HEK293 (cell line): ENCODE measurements at regions not wholly inside any gene's neighbourhood (a gene's known extent, or its start where the extent isn't known, plus 50 kb on each side); places are given as distances from the start of the nearest gene placed in this dataset.

Experiments used
- CTCF ChIA-PET: fragments of 350-600 bp; formaldehyde crosslinking; extraction: SDS; loops from one replicate; lab custom pipeline; 2021; ENCODE audit warnings: antibody characterized with exemption; lab: Yijun Ruan, JAX
- POLR2A ChIA-PET: fragments of 300-600 bp; formaldehyde crosslinking; extraction: SDS; loops from one replicate; lab custom pipeline; 2020; ENCODE audit warnings: antibody characterized with exemption, inconsistent platforms; lab: Yijun Ruan, JAX
- H3K27ac ChIP-seq: fragments of 200-500 bp; sonication (Bioruptor generic); 2 replicates; pipeline ENCODE4 v1.5.1; 2014; ENCODE audit warnings: low read depth, low read length, control low read depth, inconsistent platforms; ENCODE audit errors: extremely low read depth
- H3K36me3 ChIP-seq, 2 experiments: fragments of 200-500 bp in 1 of 2; sonication (Bioruptor generic) in 1 of 2; 1 replicate in 1 of 2; 2 replicates in 1 of 2; pipeline ENCODE4 v1.5.1; 2014 to 2017; ENCODE audit warnings: inconsistent platforms in 2 of 2, low read length in 2 of 2; ENCODE audit not compliant: control insufficient read depth in 2 of 2, insufficient read depth in 1 of 2
- H3K4me1 ChIP-seq: fragments of 200-500 bp; sonication (Bioruptor generic); 2 replicates; pipeline ENCODE4 v1.5.1; 2014; ENCODE audit warnings: mild to moderate bottlenecking, low read length, inconsistent platforms; ENCODE audit not compliant: control insufficient read depth, insufficient read depth
- H3K4me3 ChIP-seq: 2 replicates; pipeline ENCODE4 v1.5.1; 2011; ENCODE audit warnings: low read depth, mild to moderate bottlenecking, control low read depth, low read length, moderate library complexity
- H3K9me3 ChIP-seq: fragments of 200-500 bp; sonication (Bioruptor generic); 2 replicates; pipeline ENCODE4 v1.5.1; 2014; ENCODE audit warnings: low read depth, low read length, inconsistent platforms; ENCODE audit not compliant: control insufficient read depth, insufficient read depth
- GFI1B ChIP-seq: fragments of 450-650 bp; formaldehyde crosslinking; IDR thresholded peaks from 2 replicates; pipeline ENCODE4 v1.5.1; 2016; ENCODE audit warnings: missing biosample characterization, missing genetic modification characterization
- GLI4 ChIP-seq: fragments of 450-650 bp; formaldehyde crosslinking; IDR thresholded peaks from 2 replicates; pipeline ENCODE4 v1.5.1; 2016; ENCODE audit warnings: missing biosample characterization, missing genetic modification characterization
- KLF10 ChIP-seq: fragments of 450-650 bp; IDR thresholded peaks from 2 replicates; pipeline ENCODE4 v1.5.1; 2018; ENCODE audit warnings: missing biosample characterization, mild to moderate bottlenecking, missing genetic modification characterization
- REPIN1 ChIP-seq: fragments of 450-650 bp; formaldehyde crosslinking; IDR thresholded peaks from 2 replicates; pipeline ENCODE4 v1.5.1; 2017; ENCODE audit warnings: missing biosample characterization, missing genetic modification characterization, low read depth
- SCRT1 ChIP-seq: fragments of 450-650 bp; formaldehyde crosslinking; IDR thresholded peaks from 2 replicates; pipeline ENCODE4 v1.5.1; 2016; ENCODE audit warnings: missing biosample characterization, missing genetic modification characterization, borderline replicate concordance
- ZBTB10 ChIP-seq: fragments of 450-650 bp; formaldehyde crosslinking; IDR thresholded peaks from 2 replicates; pipeline ENCODE4 v1.5.1; 2016; ENCODE audit warnings: missing biosample characterization, missing genetic modification characterization
- ZBTB48 ChIP-seq: fragments of 450-650 bp; formaldehyde crosslinking; IDR thresholded peaks from 2 replicates; pipeline ENCODE4 v1.5.1; 2016; ENCODE audit warnings: missing biosample characterization, missing genetic modification characterization
- ZBTB8A ChIP-seq: fragments of 450-650 bp; formaldehyde crosslinking; IDR thresholded peaks from 2 replicates; pipeline ENCODE4 v1.5.1; 2016; ENCODE audit warnings: missing biosample characterization, missing genetic modification characterization
- ZNF114 ChIP-seq: fragments of 450-650 bp; formaldehyde crosslinking; IDR thresholded peaks from 2 replicates; pipeline ENCODE4 v1.5.0; 2017; ENCODE audit warnings: missing biosample characterization, missing genetic modification characterization
- ZNF133 ChIP-seq: fragments of 450-650 bp; formaldehyde crosslinking; IDR thresholded peaks from 2 replicates; pipeline ENCODE4 v1.5.1; 2016; ENCODE audit warnings: missing biosample characterization, missing genetic modification characterization
- ZNF140 ChIP-seq: fragments of 450-650 bp; formaldehyde crosslinking; IDR thresholded peaks from 2 replicates; pipeline ENCODE4 v1.5.1; 2016; ENCODE audit warnings: missing biosample characterization, missing genetic modification characterization
- ZNF211 ChIP-seq: fragments of 450-650 bp; formaldehyde crosslinking; IDR thresholded peaks from 2 replicates; pipeline ENCODE4 v1.5.1; 2016; ENCODE audit warnings: low read depth, missing biosample characterization, missing genetic modification characterization
- ZNF26 ChIP-seq: fragments of 450-650 bp; formaldehyde crosslinking; IDR thresholded peaks from 2 replicates; pipeline ENCODE4 v1.5.1; 2016; ENCODE audit warnings: missing biosample characterization, missing genetic modification characterization
- ZNF280C ChIP-seq: fragments of 450-650 bp; formaldehyde crosslinking; IDR thresholded peaks from 2 replicates; pipeline ENCODE4 v1.5.1; 2016; ENCODE audit warnings: missing biosample characterization, missing genetic modification characterization
- ZNF513 ChIP-seq: fragments of 450-650 bp; IDR thresholded peaks from 2 replicates; pipeline ENCODE4 v1.5.1; 2018; ENCODE audit warnings: missing biosample characterization, missing genetic modification characterization
- ZNF561 ChIP-seq: fragments of 450-650 bp; IDR thresholded peaks from 2 replicates; pipeline ENCODE4 v1.5.1; 2018; ENCODE audit warnings: missing biosample characterization, missing genetic modification characterization, borderline replicate concordance
- ZNF571 ChIP-seq: fragments of 450-650 bp; formaldehyde crosslinking; IDR thresholded peaks from 2 replicates; pipeline ENCODE4 v1.5.0; 2017; ENCODE audit warnings: missing biosample characterization, missing genetic modification characterization
- ZNF610 ChIP-seq: fragments of 450-650 bp; formaldehyde crosslinking; IDR thresholded peaks from 2 replicates; pipeline ENCODE4 v1.5.1; 2016; ENCODE audit warnings: missing biosample characterization, missing genetic modification characterization, borderline replicate concordance
- ZNF626 ChIP-seq: fragments of 450-650 bp; sonication (Bioruptor Pico); formaldehyde crosslinking; IDR thresholded peaks from 2 replicates; pipeline ENCODE4 v1.5.1; 2018; ENCODE audit warnings: missing biosample characterization, missing genetic modification characterization, inconsistent platforms
- ZNF658 ChIP-seq: fragments of 450-650 bp; formaldehyde crosslinking; IDR thresholded peaks from 2 replicates; pipeline ENCODE4; 2016; ENCODE audit warnings: missing biosample characterization, missing genetic modification characterization
- ZNF670 ChIP-seq: fragments of 450-650 bp; formaldehyde crosslinking; IDR thresholded peaks from 2 replicates; pipeline ENCODE4 v1.5.1; 2016; ENCODE audit warnings: missing biosample characterization, missing genetic modification characterization, low read depth
- ZNF747 ChIP-seq: fragments of 450-650 bp; formaldehyde crosslinking; IDR thresholded peaks from 2 replicates; pipeline ENCODE4 v1.5.1; 2016; ENCODE audit warnings: missing biosample characterization, missing genetic modification characterization
- ZNF777 ChIP-seq: fragments of 450-650 bp; formaldehyde crosslinking; IDR thresholded peaks from 2 replicates; pipeline ENCODE4 v1.5.1; 2017; ENCODE audit warnings: missing biosample characterization, missing genetic modification characterization, borderline replicate concordance
- ZNF837 ChIP-seq: fragments of 450-650 bp; formaldehyde crosslinking; IDR thresholded peaks from 2 replicates; pipeline ENCODE4 v1.5.1; 2016; ENCODE audit warnings: missing biosample characterization, missing genetic modification characterization
- ZSCAN23 ChIP-seq: fragments of 450-650 bp; formaldehyde crosslinking; IDR thresholded peaks from 2 replicates; pipeline ENCODE4 v1.5.1; 2016; ENCODE audit warnings: missing biosample characterization, missing genetic modification characterization
- ZSCAN4 ChIP-seq: fragments of 450-650 bp; formaldehyde crosslinking; IDR thresholded peaks from 2 replicates; pipeline ENCODE4 v1.5.1; 2017; ENCODE audit warnings: missing biosample characterization, missing genetic modification characterization
- ZXDB ChIP-seq: fragments of 450-650 bp; formaldehyde crosslinking; IDR thresholded peaks from 2 replicates; pipeline ENCODE4 v1.5.1; 2016; ENCODE audit warnings: missing biosample characterization, missing genetic modification characterization

DNA sequence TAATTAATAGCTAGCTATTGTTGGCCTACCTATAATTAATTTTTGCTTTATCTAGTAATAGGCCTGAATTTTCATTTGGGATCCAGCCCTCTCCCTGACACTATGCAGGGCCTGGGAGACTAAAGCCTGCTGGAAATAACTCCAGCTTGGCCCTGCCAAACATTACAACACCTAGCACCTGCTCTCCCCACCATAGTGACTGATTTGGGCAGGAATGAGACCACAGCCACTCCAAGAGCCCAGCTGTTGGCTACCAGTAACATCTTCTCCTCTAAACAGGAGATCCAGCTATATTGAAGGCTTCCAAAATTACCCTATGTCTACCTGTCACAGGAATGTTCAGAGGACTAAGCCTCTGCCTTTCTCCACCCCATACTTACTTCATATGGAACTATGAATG, 225.1 kb downstream of the IDS start:
- H3K4me1 ChIP-seq, result no peaks in the 10 kb centered on the region
- TF ChIP-seq ZNF140 (tag by site-specific recombination) (no peak), ZNF571 (tag by site-specific recombination) (no peak), ZNF561 (no peak), ZNF837 (tag by site-specific recombination) (no peak), ZNF280C (tag by site-specific recombination) (no peak), ZNF670 (tag by site-specific recombination) (no peak), ZSCAN23 (tag by site-specific recombination) (no peak), ZNF26 (tag by site-specific recombination) (no peak), ZBTB48 (no peak), ZNF658 (tag by site-specific recombination) (no peak), ZNF610 (tag by site-specific recombination) (no peak), ZNF747 (tag by site-specific recombination) (no peak), ZNF114 (no peak), SCRT1 (tag by site-specific recombination) (no peak), KLF10 (no peak)
- H3K4me3 ChIP-seq, result no peak overlapping the region
- no peak overlapping the region for H3K27ac ChIP-seq
- H3K36me3 ChIP-seq, result no peaks in the 10 kb centered on the region
- H3K9me3 ChIP-seq, result no peaks in the 10 kb centered on the region
- ChIA-PET CTCF (no interaction called here), POLR2A (no interaction called here)

- Histone ChIP-seq H3K4me1 (no peaks in the 10 kb centered on the region), H3K36me3 (no peaks in the 10 kb centered on the region), H3K27ac (no peak overlapping the region), H3K9me3 (no peaks in the 10 kb centered on the region), H3K4me3 (no peak overlapping the region)
- no peak for TF ChIP-seq ZSCAN4
- TF ChIP-seq GLI4 (tag by site-specific recombination), result no peak
- no peak for TF ChIP-seq ZNF626 (tag by site-specific recombination)
- TF ChIP-seq ZNF211 (tag by site-specific recombination), result no peak
- no peak for TF ChIP-seq REPIN1 (tag by site-specific recombination)
- TF ChIP-seq ZNF133, result no peak
- no peak for TF ChIP-seq ZBTB8A (tag by site-specific recombination)
- no peak for TF ChIP-seq GFI1B (tag by site-specific recombination)
- no peak for TF ChIP-seq ZXDB (tag by site-specific recombination)
- no peak for TF ChIP-seq ZNF747 (tag by site-specific recombination)
- no peak for TF ChIP-seq ZNF777 (tag by site-specific recombination)
- TF ChIP-seq ZNF513 (tag by site-specific recombination), result no peak
- no peak for TF ChIP-seq ZBTB10 (tag by site-specific recombination)
- ChIA-PET CTCF (interaction anchor here (0.8 kb wide), 1 partner anchor 11 kb away, joined by 5 read pairs; no protein-coding TSS in a partner anchor), POLR2A (no interaction called here)
Observed at GRCh38 chrX:149275836-149276235, 229.3 kb downstream of the IDS start.
